Activated T-cell treated with anti-CD3 and anti-CD28 coated beads, Interleukin-2, amount 50 U/mL, for 4 hours (primary cell): ENCODE measurements at regions not wholly inside any gene's neighbourhood (a gene's known extent, or its start where the extent isn't known, plus 50 kb on each side); places are given as distances from the start of the nearest gene placed in this dataset.

ENCODE experiments used
- ATAC-seq, 2 donors: fragments of 200-7000 bp; cut with Tn5 transposase; one replicate each; pipeline ENCODE4 v1.10.0; 2021
- DNase-seq: peaks from one replicate; pipeline ENCODE4 v3.0.0-alpha.2; 2020
- H3K27me3 Mint-ChIP-seq: one replicate; pipeline ENCODE4 v1.8.0; 2021; ENCODE audit warnings: low read depth, mixed read lengths
- H3K36me3 Mint-ChIP-seq: one replicate; pipeline ENCODE4 v1.8.0; 2022; ENCODE audit warnings: mixed read lengths; ENCODE audit not compliant: insufficient read depth
- H3K4me1 Mint-ChIP-seq: one replicate; pipeline ENCODE4 v1.8.0; 2021; ENCODE audit warnings: low read depth, mixed read lengths
- H3K4me3 Mint-ChIP-seq: one replicate; pipeline ENCODE4 v1.8.0; 2021; ENCODE audit warnings: mild to moderate bottlenecking, moderate library complexity, mixed read lengths
- H3K9me3 Mint-ChIP-seq: one replicate; pipeline ENCODE4 v1.8.0; 2021; ENCODE audit warnings: mixed read lengths

DNA sequence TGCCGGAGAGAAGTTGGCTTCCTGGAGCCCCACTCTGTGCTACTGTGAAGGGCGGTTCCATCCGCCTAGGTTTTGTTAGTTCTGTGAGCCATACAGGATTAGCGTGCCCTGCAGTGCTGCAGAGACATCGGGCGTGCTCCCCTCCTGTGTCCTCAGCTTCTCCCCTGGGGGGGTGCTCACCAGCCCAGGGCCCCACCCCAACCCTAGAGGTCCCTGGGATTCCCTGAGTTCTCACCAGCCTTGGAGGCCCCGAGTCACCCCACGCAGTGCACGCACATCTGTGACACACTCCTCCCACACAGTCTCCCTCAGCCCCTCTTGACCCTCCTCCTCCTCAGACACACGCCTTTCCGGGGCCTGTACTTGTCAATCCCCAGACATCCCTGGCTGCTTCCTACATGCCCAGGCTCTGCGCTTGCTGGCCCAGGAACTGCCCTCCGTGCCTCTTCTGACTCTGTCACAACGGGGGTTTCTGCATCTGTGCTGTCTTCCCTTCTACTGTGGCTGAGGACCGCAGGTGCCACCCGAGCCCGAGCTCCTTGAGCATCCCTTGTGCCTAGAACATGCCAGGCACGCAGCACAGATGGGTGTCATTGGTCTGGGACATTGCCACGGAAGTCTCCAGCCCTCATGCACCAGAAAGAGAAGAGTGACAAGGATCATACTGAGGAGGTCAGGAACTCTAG lies 123.2 kb upstream of the RPS6KA2 start:
- Mint-ChIP-seq H3K9me3 (no peaks in the 10 kb centered on the region), H3K27me3 (peaks cover 12% of the 10 kb centered on the region), H3K36me3 (no peaks in the 10 kb centered on the region), H3K4me1 (peaks cover 7% of the 10 kb centered on the region), H3K4me3 (no peak overlapping the region)
- DNase-seq (no peak), ATAC-seq (no peak)

DNA sequence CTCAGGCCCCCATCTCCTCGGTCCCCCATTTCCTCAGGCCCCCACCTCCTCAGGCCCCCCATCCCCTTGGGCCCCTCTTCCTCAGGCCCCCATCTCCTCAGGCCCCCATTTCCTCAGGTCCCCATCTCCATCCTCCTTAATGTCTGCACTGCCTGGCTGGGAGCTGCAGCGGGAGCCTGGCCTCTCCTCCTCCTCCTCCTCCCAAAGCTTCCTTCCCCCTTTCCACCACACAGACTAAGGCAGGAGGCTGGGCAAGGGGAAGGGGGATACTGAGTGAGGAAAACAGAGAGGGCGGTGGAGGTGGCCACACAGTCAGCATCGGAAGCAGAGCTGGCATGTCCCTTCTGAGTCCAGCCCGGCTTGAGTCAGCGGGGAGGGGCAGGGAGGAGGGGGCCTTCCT lies 122.6 kb upstream of the RPS6KA2 start:
- Mint-ChIP-seq H3K9me3 (no peaks in the 10 kb centered on the region), H3K27me3 (peaks cover 12% of the 10 kb centered on the region), H3K36me3 (no peaks in the 10 kb centered on the region), H3K4me3 (no peak overlapping the region), H3K4me1 (peaks cover 7% of the 10 kb centered on the region)
- ATAC-seq (no peak), DNase-seq (no peak)

DNA sequence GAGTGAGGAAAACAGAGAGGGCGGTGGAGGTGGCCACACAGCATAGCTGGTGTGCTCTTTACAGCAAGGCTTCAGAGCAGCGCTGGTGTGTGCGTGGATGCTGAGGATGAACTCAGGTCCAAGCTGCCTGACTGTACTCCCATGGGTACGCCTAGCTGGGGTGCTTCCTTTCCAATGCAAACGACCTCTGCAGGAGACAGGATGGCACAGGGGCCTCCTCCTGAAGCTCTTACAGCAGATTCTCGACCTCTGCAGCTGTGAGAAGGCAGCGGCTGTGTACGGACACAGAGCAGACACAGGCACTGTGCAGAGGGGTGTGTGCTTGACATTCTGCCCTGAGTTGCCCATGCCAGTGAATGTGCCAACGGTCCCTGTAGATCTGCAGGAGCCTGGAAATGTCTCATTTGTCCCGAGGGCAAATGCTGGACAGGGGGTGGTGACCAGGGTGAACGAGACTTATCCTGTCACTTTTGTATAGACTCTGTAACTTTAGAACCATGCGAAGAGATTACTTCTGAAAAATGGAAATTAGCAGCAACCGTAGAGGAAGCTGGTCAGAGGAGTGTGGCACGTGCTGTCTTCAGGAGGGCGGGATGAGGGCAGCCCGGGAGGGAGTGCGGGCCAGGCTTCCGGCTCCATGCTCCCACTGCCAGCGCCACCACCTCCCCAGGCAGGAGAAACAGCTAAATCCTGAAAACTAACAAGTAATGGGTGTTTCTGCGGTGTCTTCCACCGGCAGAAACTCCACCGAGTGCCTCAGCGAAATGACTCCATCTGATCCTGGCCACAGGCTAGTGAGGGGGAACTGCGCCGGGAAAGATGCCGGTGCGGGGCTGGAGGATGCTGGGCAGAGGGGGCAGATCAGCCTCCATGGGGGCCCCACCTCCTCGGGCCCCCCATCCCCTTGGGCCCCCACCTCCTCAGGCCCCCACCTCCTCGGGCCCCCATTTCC lies 120.9 kb upstream of the RPS6KA2 start:
- DNase-seq: no peak
- H3K36me3 Mint-ChIP-seq: no peaks in the 10 kb centered on the region
- H3K4me3 Mint-ChIP-seq: no peak overlapping the region
- H3K4me1 Mint-ChIP-seq: peaks cover 7% of the 10 kb centered on the region
- peaks cover 7% of the 10 kb centered on the region for H3K27me3 Mint-ChIP-seq
- no peak for ATAC-seq
- H3K9me3 Mint-ChIP-seq: no peaks in the 10 kb centered on the region

DNA sequence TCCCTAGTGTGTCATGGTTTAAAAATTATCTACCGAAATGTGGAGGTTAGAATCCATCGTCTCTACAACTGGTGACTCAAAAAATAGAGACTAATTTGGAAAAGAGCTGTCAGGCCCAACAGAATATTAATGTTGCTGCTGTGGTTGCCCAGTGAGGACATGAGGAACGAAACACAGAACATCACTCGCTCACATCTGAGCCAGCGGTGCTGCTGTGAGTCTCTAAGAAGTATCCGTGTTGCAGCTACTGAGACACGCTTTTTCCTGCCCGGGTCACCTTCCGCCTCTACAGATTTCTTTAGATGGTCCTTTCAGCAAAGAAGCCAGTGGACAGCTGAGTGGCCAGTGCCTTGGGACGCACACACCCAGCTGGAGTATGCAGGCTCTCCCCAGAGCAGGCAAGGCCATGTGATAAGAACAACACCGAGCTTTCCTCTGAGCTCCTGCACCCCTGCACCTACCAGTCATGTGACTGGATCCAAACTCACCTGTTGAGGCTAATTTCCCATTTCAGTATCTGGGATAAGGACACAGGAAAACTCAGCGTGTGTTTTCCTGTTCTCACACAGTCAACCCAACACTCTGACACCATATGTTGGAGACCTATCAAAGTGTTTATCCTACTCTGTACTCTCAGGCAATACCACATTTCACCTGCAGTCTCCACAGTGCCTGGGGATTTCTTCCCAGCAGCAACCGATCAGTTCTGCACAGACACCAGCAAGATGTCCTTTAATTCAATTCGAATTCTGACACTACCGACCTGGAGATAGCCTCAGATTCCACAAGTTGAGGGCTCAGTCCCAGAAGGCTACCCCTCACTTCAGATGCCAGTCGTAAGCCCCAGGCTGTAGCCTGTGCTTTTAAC lies 119.0 kb upstream of the RPS6KA2 start:
- Mint-ChIP-seq H3K36me3 (no peaks in the 10 kb centered on the region), H3K4me3 (no peak overlapping the region), H3K27me3 (peaks cover 7% of the 10 kb centered on the region), H3K4me1 (peaks cover 4% of the 10 kb centered on the region), H3K9me3 (no peaks in the 10 kb centered on the region)
- ATAC-seq (no peak), DNase-seq (no peak)

DNA sequence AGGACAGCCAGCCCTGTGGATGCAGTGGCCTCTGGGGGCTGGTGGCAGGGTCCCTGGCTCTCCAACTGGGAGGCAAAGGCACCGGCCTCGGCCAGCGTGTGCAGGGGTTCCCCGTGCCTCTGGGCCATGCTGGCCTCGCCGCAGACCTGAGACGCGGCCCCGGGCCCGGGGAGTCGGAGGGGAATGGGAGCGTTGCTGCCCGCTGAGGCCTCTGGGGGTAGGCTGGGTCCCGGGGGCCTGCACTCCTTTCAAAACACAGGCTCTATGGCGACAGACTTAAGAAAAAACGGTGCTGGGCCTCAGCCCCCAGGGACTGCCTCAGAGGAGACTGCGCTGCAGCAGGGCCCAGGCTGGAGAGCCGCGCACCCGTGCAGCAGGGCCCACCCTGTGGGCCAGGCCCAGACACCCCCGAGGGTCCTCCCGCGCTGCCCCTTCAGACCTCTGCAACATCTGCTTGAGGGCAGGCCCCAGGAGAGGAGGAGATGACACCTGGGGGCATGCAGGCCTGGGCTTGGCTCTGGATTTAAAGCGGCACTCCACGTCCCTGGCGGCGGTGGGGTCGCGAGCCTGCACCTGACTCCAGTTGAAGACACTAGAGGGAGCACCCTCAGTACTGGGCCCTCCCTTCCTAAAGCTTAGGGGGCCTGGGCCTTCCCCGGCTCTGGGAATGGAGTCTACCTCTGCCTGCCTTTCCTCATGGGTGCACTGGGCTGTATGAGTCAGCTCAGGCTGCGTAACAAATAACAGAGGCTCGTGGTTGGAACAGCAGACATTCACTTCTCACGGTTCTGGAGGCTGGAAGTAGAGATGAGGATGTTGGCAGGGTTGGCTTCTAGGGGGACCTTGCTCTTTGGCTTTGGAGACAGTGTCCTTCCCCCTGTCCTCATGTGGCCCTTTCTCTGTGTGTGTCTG lies 117.4 kb upstream of the RPS6KA2 start:
- no peak overlapping the region for H3K4me3 Mint-ChIP-seq
- DNase-seq (no peak), ATAC-seq (no peak)
- no peaks in the 10 kb centered on the region for H3K4me1 Mint-ChIP-seq
- H3K36me3 Mint-ChIP-seq: no peaks in the 10 kb centered on the region
- H3K9me3 Mint-ChIP-seq: no peaks in the 10 kb centered on the region
- peaks cover 1% of the 10 kb centered on the region for H3K27me3 Mint-ChIP-seq

DNA sequence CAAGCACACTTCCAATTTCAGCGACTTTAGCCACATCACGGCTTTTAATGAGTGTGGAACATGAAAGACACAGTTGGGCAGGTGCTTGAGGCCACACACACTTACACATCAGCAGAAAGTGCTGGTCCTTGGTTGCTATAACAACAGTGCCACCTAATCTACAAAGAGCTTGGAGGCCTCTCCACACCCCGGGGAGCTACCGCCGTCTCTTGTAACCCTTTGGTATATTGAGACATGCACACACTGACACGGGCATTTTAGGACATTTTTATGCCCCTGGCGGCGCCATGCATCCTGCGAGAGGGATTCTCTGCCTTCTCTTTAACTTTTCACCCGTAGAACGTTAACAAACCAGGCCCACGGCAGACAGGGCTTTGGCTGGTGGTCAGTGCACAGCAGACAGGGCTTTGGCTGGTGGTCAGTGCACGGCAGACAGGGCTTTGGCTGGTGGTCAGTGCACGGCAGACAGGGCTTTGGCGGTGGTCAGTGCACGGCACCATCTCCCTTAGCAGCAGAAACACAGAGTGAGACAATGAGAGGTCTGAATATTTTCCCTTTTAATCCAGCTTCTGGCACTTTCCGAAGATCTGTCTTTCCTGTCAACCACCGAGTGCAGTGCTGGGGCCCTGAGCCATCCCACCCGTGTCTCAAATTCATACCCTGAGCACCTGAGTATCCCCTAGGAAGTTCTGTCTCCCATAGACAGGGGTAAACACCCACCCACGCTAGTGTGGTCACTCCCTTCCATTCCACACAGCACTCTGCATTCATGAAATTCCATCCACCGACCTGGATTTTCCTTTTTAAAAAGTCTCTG lies 116.6 kb upstream of the RPS6KA2 start:
- no peak for DNase-seq
- no peaks in the 10 kb centered on the region for H3K36me3 Mint-ChIP-seq
- H3K4me1 Mint-ChIP-seq: no peaks in the 10 kb centered on the region
- H3K27me3 Mint-ChIP-seq: peaks cover 1% of the 10 kb centered on the region
- no peak for ATAC-seq
- no peak overlapping the region for H3K4me3 Mint-ChIP-seq
- no peaks in the 10 kb centered on the region for H3K9me3 Mint-ChIP-seq

DNA sequence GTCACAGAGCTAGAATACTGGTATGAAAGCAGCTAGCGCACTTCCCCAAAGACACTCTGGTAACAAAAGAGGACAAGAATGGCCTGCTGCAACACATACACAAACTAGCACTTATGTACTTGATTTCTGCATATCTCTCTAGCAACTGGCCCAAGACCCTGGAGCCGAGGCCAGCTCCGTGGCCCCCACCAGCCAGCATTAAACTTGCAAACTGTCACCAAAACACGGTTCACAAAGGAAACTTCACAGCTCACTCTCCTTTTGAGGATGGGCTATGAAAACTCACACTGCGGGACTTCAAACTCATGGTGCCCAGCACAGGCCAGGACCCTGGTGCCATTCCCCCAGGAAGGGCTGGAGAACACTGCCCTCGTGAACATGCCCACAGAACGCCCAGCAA lies 115.9 kb upstream of the RPS6KA2 start:
- Mint-ChIP-seq H3K4me3 (no peak overlapping the region), H3K36me3 (no peaks in the 10 kb centered on the region), H3K9me3 (no peaks in the 10 kb centered on the region), H3K27me3 (peaks cover 1% of the 10 kb centered on the region), H3K4me1 (no peaks in the 10 kb centered on the region)
- DNase-seq (no peak), ATAC-seq (no peak)

DNA sequence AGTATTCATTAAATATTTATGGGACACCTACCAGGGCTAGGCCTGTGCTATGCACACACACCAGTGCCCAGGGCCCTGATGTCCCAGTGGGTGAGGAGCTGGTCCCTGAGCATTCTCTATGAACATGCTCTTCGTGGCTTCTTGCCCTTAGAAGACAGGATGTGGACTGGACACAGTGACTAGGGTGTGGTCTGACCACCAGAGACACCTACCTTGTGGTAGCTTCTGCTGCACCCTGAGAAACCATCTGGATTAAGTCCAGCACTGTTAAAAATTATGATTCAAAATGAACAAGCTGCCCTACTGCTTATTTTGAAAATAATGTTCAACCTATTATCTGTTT lies 112.9 kb upstream of the RPS6KA2 start:
- no peak for DNase-seq
- ATAC-seq: no peak
- H3K27me3 Mint-ChIP-seq: no peaks in the 10 kb centered on the region

DNA sequence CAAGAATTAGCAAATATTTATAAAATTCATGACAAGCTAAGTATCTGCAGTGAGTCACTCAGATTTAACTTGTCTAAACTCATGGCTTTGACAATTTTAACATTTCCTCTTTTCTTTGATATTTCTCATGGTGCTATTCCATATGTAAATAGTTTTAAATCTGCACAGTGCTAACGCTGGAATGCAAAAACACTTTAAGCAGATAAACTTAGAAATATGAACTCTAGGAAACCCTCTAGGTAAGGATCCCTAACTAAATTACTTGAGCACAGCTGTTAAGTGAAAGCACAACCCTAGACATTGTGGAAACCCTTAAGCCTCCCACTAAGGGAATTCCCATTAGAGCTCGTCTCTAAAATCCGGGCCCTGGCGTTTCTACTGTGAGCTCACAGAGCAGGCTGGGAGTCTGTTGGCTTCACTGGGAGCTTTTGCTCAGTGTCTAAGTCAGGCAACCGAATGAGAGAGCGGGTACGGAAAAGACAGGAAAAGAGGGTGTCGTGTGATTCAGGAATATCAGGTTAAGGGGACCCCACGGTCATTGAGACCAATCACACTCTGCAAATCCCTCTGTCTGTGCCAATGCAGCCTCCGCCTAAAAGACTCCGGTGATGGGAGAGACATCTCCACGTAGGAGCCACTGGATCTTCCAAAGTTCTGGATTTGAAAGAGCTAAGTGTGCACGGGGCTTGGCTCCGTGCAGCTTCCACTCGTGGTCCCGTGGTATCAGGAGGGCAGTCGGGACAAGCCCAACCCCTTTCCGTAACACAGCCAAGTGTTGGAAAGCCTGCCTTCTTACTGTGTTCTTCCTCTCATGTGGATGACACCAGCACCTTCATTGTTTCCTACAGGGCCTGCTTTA lies 112.3 kb upstream of the RPS6KA2 start:
- Mint-ChIP-seq H3K9me3 (no peaks in the 10 kb centered on the region), H3K4me1 (no peaks in the 10 kb centered on the region), H3K36me3 (no peaks in the 10 kb centered on the region), H3K4me3 (no peak overlapping the region), H3K27me3 (no peaks in the 10 kb centered on the region)
- DNase-seq: no peak
- ATAC-seq: no peak

More for the DNA sequence above, 112.9 kb upstream of the RPS6KA2 start:
- H3K4me3 Mint-ChIP-seq: no peak overlapping the region
- H3K36me3 Mint-ChIP-seq: no peaks in the 10 kb centered on the region
- H3K9me3 Mint-ChIP-seq: no peaks in the 10 kb centered on the region
- no peaks in the 10 kb centered on the region for H3K4me1 Mint-ChIP-seq

DNA sequence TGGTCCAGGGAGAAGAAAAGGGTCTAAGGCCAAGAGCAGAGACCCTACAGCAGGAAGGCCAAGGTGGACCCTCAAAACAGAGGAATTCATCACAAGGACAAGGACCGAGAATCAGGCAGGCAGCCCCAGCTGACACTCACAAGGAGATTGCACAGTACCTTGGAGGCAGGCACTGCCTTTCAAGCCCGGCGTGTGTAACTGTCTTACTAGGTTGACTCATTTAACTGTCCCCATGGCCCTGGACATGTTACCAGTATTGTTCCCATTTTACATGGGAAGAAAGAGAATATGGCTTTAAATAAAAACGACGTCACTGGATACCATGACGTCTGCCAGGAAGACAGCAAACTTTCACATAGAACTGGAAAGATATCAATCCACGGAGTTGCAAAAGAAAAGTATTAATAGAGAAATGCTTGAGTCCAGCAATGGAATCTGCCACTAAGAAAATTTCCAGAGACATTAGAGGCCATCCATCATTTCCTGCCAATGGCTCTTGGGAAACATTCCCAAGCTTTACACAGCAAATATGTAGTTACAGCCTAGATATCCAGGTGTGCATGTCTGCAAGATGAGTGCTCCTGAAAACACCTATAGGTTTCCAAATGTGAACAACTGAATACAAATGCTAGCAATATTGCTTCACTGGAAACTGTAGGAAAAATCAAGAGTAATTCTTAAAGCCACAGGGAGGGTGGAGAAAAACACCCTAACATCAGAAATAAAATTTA lies 111.5 kb upstream of the RPS6KA2 start:
- Mint-ChIP-seq H3K4me3 (no peak overlapping the region), H3K27me3 (no peaks in the 10 kb centered on the region), H3K9me3 (no peaks in the 10 kb centered on the region), H3K36me3 (no peaks in the 10 kb centered on the region), H3K4me1 (no peaks in the 10 kb centered on the region)
- no peak for DNase-seq
- ATAC-seq: no peak

DNA sequence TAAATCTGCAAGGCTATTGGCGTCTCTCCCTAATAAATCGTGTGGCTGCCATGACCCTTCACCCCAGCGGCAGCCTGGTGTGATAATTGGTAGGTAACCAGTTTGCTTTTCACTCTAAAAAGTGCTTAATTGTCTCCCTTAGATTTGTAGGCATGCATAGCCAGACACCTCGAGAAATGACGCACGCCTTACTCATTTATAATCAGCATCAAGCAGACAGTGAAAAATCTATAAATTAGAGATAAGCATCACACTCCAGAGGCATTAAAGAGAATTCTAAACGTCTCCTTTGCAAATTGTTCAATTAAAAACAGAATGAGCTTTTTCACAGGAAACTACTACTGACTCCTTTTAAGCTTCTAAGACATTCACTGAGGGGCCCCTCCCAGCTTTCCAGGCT lies 110.2 kb upstream of the RPS6KA2 start:
- no peaks in the 10 kb centered on the region for H3K9me3 Mint-ChIP-seq
- no peak for DNase-seq
- H3K27me3 Mint-ChIP-seq: no peaks in the 10 kb centered on the region
- ATAC-seq: no peak
- no peaks in the 10 kb centered on the region for H3K36me3 Mint-ChIP-seq
- H3K4me3 Mint-ChIP-seq: no peak overlapping the region
- no peaks in the 10 kb centered on the region for H3K4me1 Mint-ChIP-seq

DNA sequence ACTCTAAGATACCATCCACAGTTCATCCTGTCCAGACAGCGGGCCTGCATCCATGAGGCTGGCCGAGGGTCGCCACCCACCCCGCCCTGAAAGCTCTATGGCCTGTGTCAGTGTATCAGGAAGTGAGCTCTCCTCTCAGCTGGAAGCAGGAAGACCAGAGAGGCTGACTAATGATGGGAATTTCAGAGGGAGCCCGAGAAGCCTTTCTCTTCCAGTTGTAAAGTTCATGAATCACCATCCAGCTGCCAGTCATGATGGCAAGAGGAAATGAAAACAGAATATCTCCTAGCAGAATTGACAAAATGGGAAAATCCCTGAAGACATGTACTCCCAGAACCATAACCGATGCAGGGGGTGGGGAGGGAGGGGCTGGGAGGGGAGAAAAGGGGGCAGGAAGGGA lies 109.6 kb upstream of the RPS6KA2 start:
- ATAC-seq: no peak
- H3K4me3 Mint-ChIP-seq: no peak overlapping the region
- H3K27me3 Mint-ChIP-seq: no peaks in the 10 kb centered on the region
- H3K4me1 Mint-ChIP-seq: no peaks in the 10 kb centered on the region
- no peak for DNase-seq
- H3K36me3 Mint-ChIP-seq: no peaks in the 10 kb centered on the region
- H3K9me3 Mint-ChIP-seq: no peaks in the 10 kb centered on the region
